ENCODE measurements at regions not wholly inside any gene's neighbourhood (a gene's known extent, or its start where the extent isn't known, plus 50 kb on each side); places are given as distances from the start of the nearest gene placed in this dataset.

DNA sequence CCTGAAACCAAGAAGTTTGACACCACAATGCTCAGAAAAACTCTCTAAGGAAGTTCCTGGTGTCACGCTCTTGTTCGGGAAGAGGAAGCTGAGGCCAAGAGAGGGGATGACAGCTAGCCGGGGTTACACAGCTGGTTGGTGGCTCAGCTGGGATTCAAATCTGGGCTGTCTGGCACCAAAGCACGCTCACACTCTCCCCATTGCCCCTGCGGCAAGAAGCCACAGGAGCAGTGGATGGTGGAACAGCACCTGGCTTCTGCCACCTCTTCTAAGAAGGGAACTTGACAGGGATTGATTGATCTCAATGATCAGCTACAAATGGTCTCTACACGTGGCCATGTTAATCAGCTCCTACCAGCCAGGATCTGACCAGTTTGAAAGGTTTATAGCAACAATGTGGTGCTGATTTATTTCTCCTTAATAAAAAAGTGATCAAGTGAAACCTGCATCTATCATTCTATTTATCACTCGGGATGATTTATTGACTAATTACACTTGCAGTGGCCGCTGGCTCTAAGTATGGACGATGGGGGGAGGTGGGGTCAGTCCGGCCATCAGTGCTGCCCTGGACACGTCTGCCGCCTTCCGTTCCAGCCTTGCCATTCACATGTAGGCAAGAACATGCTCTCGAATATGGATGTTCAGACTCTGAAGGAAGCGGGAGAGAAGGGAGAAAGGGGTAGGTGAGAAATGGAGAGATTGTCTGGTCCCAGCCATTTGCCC lies 71.9 kb upstream of the TOP1 start:
- TF ChIP-seq, protein P1, sequence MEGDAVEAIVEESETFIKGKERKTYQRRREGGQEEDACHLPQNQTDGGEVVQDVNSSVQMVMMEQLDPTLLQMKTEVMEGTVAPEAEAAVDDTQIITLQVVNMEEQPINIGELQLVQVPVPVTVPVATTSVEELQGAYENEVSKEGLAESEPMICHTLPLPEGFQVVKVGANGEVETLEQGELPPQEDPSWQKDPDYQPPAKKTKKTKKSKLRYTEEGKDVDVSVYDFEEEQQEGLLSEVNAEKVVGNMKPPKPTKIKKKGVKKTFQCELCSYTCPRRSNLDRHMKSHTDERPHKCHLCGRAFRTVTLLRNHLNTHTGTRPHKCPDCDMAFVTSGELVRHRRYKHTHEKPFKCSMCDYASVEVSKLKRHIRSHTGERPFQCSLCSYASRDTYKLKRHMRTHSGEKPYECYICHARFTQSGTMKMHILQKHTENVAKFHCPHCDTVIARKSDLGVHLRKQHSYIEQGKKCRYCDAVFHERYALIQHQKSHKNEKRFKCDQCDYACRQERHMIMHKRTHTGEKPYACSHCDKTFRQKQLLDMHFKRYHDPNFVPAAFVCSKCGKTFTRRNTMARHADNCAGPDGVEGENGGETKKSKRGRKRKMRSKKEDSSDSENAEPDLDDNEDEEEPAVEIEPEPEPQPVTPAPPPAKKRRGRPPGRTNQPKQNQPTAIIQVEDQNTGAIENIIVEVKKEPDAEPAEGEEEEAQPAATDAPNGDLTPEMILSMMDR (IDR thresholded peaks at IDR 0.05) = no peak
- no peak for TF ChIP-seq EZH2 (IDR thresholded peaks at IDR 0.05; ENCODE audit: borderline replicate concordance, insufficient read depth, low read depth, low read length, poor library complexity, severe bottlenecking)

All from B cell (primary cell).